Endothelial cell of umbilical vein (primary cell): ENCODE measurements at regions not wholly inside any gene's neighbourhood (a gene's known extent, or its start where the extent isn't known, plus 50 kb on each side); places are given as distances from the start of the nearest gene placed in this dataset.

Experiments used
- BruUV-seq: library from RNA; stranded (reverse); fragments of 400-500 nt; replicated peaks from 2 replicates; lab custom pipeline; 2021; lab: Mats Ljungman, UMichigan
- CTCF ChIA-PET: fragments of 300-600, 350-600 bp; sonication (Branson Sonifier 250); formaldehyde crosslinking; loops from one replicate; lab custom pipeline; 2021; ENCODE audit warnings: antibody characterized with exemption, inconsistent platforms; lab: Charles Lee
- POLR2A ChIA-PET: fragments of 300-600, 350-600 bp; sonication (Branson Sonifier 250); formaldehyde crosslinking; loops from one replicate; lab custom pipeline; 2021; ENCODE audit warnings: antibody characterized with exemption, inconsistent platforms; lab: Charles Lee
- DNase-seq: peaks from one replicate; pipeline ENCODE4 v3.0.0-alpha.2; 2011; ENCODE audit warnings: low read depth, low spot score
- FAIRE-seq: peaks from 2 replicates; lab custom pipeline; 2011; peaks lifted over from hg19 to GRCh38; lab: Jason Lieb, UNC
- H2AFZ ChIP-seq: 2 replicates; pipeline ENCODE4 v1.6.0; 2012; ENCODE audit warnings: low read depth, low read length, control low read depth, inconsistent platforms
- H3K27ac ChIP-seq: 2 replicates; pipeline ENCODE4 v1.5.1; 2011; ENCODE audit warnings: low read depth, mild to moderate bottlenecking, control low read depth, low read length, moderate library complexity; ENCODE audit not compliant: insufficient read depth
- H3K27me3 ChIP-seq, 2 experiments: 2 replicates each; pipeline versions ENCODE4 v1.6.0 to v1.6.1; 2011; ENCODE audit warnings: low read length in 2 of 2, mixed read lengths in 1 of 2; ENCODE audit not compliant: control insufficient read depth in 2 of 2, insufficient read depth in 2 of 2
- H3K36me3 ChIP-seq, 2 experiments: 2 replicates in 1 of 2; 3 replicates in 1 of 2; pipeline ENCODE4 v1.5.1; 2011; ENCODE audit warnings: low read length in 2 of 2, mild to moderate bottlenecking in 1 of 2, moderate library complexity in 1 of 2; ENCODE audit not compliant: control insufficient read depth in 2 of 2, insufficient read depth in 2 of 2; ENCODE audit errors: extremely low read depth in 1 of 2
- H3K4me1 ChIP-seq: 3 replicates; pipeline ENCODE4 v1.5.1; 2011; ENCODE audit warnings: mild to moderate bottlenecking, low read length; ENCODE audit not compliant: control insufficient read depth, insufficient read depth; ENCODE audit errors: extremely low read depth
- H3K4me2 ChIP-seq: 2 replicates; pipeline ENCODE4 v1.6.1; 2011; ENCODE audit warnings: low read length, control low read depth, mixed read lengths; ENCODE audit not compliant: insufficient read depth
- H3K4me3 ChIP-seq, 3 experiments: fragments of 200-600 bp in 1 of 3; sonication (generic), shearing (Covaris generic) in 1 of 3; replicated peaks in 1 of 3; 2 replicates each; pipeline ENCODE4 v1.5.1; 2011 to 2016; ENCODE audit warnings: control low read depth in 3 of 3, low read length in 3 of 3, mild to moderate bottlenecking in 2 of 3, inconsistent platforms in 1 of 3, low read depth in 1 of 3, moderate library complexity in 1 of 3; ENCODE audit not compliant: insufficient read depth in 1 of 3
- H3K79me2 ChIP-seq: 2 replicates; pipeline ENCODE4 v1.6.0; 2012; ENCODE audit warnings: low read length, inconsistent platforms; ENCODE audit not compliant: control insufficient read depth, insufficient read depth
- H3K9ac ChIP-seq: replicated peaks from 2 replicates; pipeline ENCODE3; 2011; ENCODE audit warnings: low read length, control low read depth; ENCODE audit not compliant: insufficient read depth; ENCODE audit errors: extremely low read depth
- H3K9me1 ChIP-seq: replicated peaks from 3 replicates; pipeline ENCODE4 v1.6.0; 2011; ENCODE audit warnings: mild to moderate bottlenecking, low read length; ENCODE audit not compliant: control insufficient read depth, insufficient read depth; ENCODE audit errors: extremely low read depth
- H3K9me3 ChIP-seq: replicated peaks from 2 replicates; pipeline ENCODE4 v1.5.1; 2012; ENCODE audit warnings: low read length, inconsistent platforms; ENCODE audit not compliant: control insufficient read depth, insufficient read depth
- H4K20me1 ChIP-seq: replicated peaks from 2 replicates; pipeline ENCODE3; 2011; ENCODE audit warnings: mild to moderate bottlenecking, low read length; ENCODE audit not compliant: control insufficient read depth, insufficient read depth; ENCODE audit errors: extremely low read depth
- EZH2 ChIP-seq: IDR thresholded peaks from 2 replicates; pipeline ENCODE4 v1.6.1; 2012; ENCODE audit warnings: borderline replicate concordance, low read depth, mild to moderate bottlenecking, moderate library complexity, low read length, inconsistent platforms; ENCODE audit not compliant: severe bottlenecking
- FOS ChIP-seq: IDR thresholded peaks from 2 replicates; pipeline ENCODE4 v1.6.1; 2011; ENCODE audit warnings: mild to moderate bottlenecking, low read length, moderate library complexity, borderline replicate concordance; ENCODE audit not compliant: insufficient read depth
- GATA2 ChIP-seq: IDR thresholded peaks from 2 replicates; pipeline ENCODE4 v1.7.0; 2011; ENCODE audit warnings: low read depth, mild to moderate bottlenecking, moderate library complexity, mixed read lengths, low read length; ENCODE audit not compliant: insufficient read length, insufficient read depth
- JUN ChIP-seq: IDR thresholded peaks from 2 replicates; pipeline ENCODE4 v1.6.1; 2011; ENCODE audit warnings: borderline replicate concordance, low read depth; ENCODE audit not compliant: insufficient read length, insufficient read depth
- MYC ChIP-seq: IDR thresholded peaks from one replicate; pipeline ENCODE4 v1.6.1; 2011; ENCODE audit warnings: mild to moderate bottlenecking, low read depth, low read length
- POLR2A ChIP-seq: IDR thresholded peaks from 2 replicates; pipeline ENCODE4 v1.6.1; 2012; ENCODE audit warnings: low read depth, mild to moderate bottlenecking, control low read depth, low read length
- POLR2AphosphoS5 ChIP-seq: IDR thresholded peaks from 2 replicates; pipeline ENCODE4 v1.6.1; 2012; ENCODE audit warnings: low read depth, mild to moderate bottlenecking, control low read depth, low read length, moderate library complexity; ENCODE audit not compliant: insufficient read depth
- dilution Hi-C: fragments of 300-500 bp; cut with MboI; formaldehyde crosslinking; loops from one replicate; pipeline ENCODE4 v1.15.0; 2019; ENCODE audit warnings: low sequenced_read_pairs; ENCODE audit not compliant: extremely low pct_ligation_motif_present
- intact Hi-C: fragments of 100-400 bp; cut with micrococcal nuclease; formaldehyde crosslinking; loops from one replicate; pipeline ENCODE4 v1.10.0; 2022
- TF ChIP-seq, protein P1 (sequence below), 2 donors: IDR thresholded peaks; 1 replicate in 1 of 2; 2 replicates in 1 of 2; pipeline ENCODE4 v1.5.1; 2011; ENCODE audit warnings: low read length in 2 of 2, mild to moderate bottlenecking in 2 of 2, moderate library complexity in 2 of 2, control low read depth in 1 of 2, inconsistent platforms in 1 of 2, low read depth in 1 of 2; ENCODE audit not compliant: insufficient read depth in 1 of 2; ENCODE audit errors: extremely low read depth in 1 of 2
- TF ChIP-seq, protein P2 (sequence below): IDR thresholded peaks from 2 replicates; pipeline ENCODE4 v1.6.1; 2011; ENCODE audit not compliant: insufficient read depth, insufficient read length

DNA sequence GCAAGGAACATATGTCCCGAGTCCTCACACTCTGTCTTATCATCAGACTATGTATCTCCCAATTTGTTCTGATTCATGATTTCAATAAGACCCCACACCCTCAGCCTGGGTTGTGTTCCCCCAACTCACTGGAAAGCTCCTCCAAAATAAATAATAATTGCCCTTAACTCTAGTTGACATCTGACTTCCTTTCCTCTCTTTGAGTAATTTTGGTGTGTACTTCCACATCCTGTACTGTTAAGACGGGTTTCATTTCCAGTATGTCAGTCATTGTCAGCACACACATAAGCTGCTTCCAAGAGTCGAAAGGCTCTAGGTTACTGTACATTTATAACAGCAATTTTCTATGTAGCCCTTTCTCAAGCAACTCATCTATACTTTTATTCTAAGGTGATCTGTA, 52.2 kb upstream of the C1QTNF7 start:
- Histone ChIP-seq H2AFZ (no peak overlapping the region), H3K9me1 (no peaks in the 10 kb centered on the region), H3K4me2 (no peak overlapping the region), H3K4me3 (no peak overlapping the region), H3K79me2 (no peaks in the 10 kb centered on the region), H3K27ac (no peak overlapping the region), H3K27me3 (no peaks in the 10 kb centered on the region), H3K9ac (no peak overlapping the region), H3K36me3 (no peaks in the 10 kb centered on the region), H4K20me1 (no peaks in the 10 kb centered on the region), H3K4me1 (no peaks in the 10 kb centered on the region), H3K9me3 (no peaks in the 10 kb centered on the region)
- ChIA-PET POLR2A (no interaction called here), CTCF (no interaction called here)
- TF ChIP-seq POLR2A (no peak), GATA2 (no peak), MYC (no peak), JUN (no peak), EZH2 (no peak), POLR2AphosphoS5 (no peak), FOS (no peak)
- TF ChIP-seq, protein P1, sequence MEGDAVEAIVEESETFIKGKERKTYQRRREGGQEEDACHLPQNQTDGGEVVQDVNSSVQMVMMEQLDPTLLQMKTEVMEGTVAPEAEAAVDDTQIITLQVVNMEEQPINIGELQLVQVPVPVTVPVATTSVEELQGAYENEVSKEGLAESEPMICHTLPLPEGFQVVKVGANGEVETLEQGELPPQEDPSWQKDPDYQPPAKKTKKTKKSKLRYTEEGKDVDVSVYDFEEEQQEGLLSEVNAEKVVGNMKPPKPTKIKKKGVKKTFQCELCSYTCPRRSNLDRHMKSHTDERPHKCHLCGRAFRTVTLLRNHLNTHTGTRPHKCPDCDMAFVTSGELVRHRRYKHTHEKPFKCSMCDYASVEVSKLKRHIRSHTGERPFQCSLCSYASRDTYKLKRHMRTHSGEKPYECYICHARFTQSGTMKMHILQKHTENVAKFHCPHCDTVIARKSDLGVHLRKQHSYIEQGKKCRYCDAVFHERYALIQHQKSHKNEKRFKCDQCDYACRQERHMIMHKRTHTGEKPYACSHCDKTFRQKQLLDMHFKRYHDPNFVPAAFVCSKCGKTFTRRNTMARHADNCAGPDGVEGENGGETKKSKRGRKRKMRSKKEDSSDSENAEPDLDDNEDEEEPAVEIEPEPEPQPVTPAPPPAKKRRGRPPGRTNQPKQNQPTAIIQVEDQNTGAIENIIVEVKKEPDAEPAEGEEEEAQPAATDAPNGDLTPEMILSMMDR (IDR thresholded peaks at IDR 0.05; ENCODE audit: extremely low read depth in 1 of 2, insufficient read depth in 1 of 2, low read depth in 1 of 2, low read length in 2 of 2): no peak
- TF ChIP-seq, protein P2, sequence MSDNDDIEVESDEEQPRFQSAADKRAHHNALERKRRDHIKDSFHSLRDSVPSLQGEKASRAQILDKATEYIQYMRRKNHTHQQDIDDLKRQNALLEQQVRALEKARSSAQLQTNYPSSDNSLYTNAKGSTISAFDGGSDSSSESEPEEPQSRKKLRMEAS: no peak
- dilution Hi-C loops (no loop called here), intact Hi-C loops (no loop called here)
- no TSS peak for BruUV-seq
- FAIRE-seq (no peak), DNase-seq (no peak)
